NCI-H2171 (cell line): ENCODE measurements at regions not wholly inside any gene's neighbourhood (a gene's known extent, or its start where the extent isn't known, plus 50 kb on each side); places are given as distances from the start of the nearest gene placed in this dataset.

Source experiments
- DNase-seq: peaks from one replicate; lab custom pipeline; 2025; lab: John Stamatoyannopoulos, UW

DNA sequence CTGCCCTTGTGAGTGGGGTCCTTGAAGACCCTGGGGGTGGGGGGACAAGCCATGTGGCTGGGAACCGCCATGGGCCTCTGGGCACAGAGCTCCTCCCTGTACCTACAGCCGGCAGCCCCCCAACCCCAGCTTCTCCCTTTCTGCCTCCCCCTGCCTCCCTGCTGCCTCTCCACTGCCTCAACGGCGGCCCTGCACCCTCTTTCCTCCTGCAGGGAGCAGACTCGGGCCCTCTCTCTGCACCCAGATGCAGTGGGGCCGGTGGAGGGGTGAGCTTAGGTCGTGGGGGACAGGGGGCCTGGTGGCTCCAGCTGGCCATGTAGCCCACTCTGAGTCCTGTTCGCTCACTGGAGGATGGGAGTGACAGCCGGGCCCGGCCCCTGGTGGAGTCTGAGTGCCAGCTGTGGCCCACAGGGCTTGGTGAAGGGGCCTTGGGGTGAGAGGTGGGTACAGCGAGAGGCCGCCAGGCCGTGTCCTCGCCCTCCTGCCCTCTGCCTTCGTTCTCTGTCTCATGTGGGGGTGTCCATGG is 139.3 kb upstream of the COL5A1 start:
- no peak for DNase-seq

GRCh38 chr9:134502809-134503211 is 138.8 kb upstream of the COL5A1 start:
- no peak for DNase-seq

- DNase-seq: no peak
Measured at GRCh38 chr9:134503301-134504105, 138.1 kb upstream of the COL5A1 start.

DNA sequence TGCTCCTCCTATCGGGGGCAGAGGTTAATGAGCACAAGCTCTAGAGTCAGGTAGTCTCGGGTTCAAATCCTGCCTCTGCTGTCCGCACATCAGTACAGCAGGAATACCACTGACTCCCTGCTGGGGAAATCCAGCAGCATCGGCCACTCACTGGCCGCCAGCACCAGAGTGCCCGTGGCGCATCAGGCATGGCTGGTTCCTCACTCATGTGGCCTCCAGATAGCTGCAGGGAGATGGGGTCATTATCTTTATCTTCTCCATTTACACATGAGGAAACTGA is 137.6 kb upstream of the COL5A1 start:
- DNase-seq: no peak

- DNase-seq: no peak
Measured at GRCh38 chr9:134505032-134505431, 136.6 kb upstream of the COL5A1 start.

DNA sequence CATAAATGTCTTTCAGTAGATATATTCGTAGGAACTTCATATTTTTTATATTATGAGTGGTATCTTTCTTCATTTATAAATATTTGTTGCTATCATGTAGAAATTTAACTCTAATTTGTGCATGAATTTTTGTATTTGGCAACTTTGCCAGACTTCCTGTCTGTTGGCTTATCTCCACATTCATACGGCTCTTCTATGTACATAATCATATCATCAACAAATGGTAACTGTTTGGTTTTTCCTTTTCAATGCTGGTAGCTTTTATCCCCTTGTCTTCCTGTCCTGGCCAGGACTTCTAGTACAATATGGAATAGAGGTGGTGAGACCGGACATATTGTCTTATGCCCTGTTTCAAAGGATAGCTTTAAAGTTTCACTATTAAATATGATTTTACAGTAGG is 132.3 kb upstream of the COL5A1 start:
- DNase-seq: no peak

- DNase-seq: no peak
Measured at GRCh38 chr9:134509817-134510216, 131.8 kb upstream of the COL5A1 start.

DNA sequence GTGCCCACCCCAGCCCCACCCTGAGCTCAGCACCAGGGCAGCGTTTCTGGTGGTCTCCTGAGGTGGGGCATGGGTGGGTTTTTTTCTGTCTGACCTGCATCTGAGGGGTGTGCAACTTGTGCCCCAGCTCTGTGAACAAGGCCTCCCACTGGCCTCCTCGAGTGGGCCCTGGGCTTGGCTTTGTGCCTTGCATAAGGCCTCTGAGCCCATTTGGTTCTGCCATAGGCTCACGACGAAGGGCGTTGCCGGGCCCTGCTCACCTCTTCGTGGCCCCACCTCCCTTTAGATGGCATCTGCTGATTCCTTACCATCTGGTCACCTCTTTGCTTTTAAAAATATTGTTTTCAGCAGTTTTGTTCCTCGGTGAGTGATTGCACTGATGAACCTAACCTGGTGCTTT is 127.1 kb upstream of the COL5A1 start:
- DNase-seq: peak; percentile 18

DNA sequence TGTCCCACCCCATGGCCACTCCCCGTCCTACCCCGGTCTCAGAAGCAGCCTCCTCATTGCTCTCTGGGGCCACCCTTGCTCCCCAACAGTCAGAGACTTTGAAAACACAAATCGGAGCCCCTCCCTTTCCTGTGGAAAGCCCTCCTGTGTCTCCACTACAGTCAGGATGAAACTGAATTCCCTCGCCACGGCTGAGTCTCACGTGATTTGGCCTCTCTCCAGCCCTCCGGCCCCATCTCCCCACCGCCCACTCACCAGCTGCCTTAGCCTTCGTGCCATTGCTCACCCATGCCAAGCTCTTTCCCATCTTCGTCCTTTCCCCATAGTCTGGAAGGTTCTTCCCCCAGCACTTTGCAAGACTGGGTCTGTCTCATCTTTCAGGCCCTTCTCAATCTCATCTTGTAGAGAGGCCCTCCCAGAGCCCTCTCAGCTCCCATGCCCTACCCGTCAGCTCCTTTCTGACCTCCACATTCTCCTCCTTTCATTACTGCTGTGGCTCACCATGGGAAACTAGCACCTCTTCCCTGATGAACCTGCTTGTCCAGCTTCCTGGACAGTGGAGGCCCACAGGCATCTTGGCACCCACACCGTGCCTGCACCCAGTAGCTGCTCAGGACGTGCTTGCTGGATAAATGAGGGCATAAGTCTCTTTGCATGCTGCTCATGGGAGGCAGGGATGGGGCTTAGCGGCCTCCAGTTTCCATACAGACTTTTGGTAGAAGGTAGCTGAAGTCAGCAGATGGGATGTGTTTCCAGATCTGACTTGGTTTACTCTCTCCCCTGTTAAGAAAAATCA is 126.4 kb upstream of the COL5A1 start:
- DNase-seq: no peak

DNA sequence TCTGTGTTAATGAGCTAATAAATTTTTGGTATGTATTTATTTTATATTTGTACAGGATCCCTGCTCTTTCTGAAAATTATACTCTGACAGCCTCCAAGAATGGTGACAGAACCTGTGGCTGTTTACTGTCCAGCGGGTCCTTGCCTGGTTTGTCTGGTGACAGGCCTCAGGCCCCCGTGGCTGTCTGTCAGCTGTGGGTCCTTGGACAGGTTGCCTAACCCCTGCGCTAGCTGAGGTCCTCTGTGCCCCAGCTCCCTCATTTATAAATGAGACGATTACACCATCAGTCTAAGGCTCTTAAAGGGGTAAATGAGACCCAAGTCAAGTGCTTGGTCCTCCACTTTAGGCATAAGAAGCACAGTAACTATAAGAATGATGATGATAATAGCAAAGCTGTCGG is 125.1 kb upstream of the COL5A1 start:
- no peak for DNase-seq

- DNase-seq: peak; percentile 96
Measured at GRCh38 chr9:134517069-134517680, 124.4 kb upstream of the COL5A1 start.

- DNase-seq: no peak
Measured at GRCh38 chr9:134518004-134518606, 123.5 kb upstream of the COL5A1 start.

DNA sequence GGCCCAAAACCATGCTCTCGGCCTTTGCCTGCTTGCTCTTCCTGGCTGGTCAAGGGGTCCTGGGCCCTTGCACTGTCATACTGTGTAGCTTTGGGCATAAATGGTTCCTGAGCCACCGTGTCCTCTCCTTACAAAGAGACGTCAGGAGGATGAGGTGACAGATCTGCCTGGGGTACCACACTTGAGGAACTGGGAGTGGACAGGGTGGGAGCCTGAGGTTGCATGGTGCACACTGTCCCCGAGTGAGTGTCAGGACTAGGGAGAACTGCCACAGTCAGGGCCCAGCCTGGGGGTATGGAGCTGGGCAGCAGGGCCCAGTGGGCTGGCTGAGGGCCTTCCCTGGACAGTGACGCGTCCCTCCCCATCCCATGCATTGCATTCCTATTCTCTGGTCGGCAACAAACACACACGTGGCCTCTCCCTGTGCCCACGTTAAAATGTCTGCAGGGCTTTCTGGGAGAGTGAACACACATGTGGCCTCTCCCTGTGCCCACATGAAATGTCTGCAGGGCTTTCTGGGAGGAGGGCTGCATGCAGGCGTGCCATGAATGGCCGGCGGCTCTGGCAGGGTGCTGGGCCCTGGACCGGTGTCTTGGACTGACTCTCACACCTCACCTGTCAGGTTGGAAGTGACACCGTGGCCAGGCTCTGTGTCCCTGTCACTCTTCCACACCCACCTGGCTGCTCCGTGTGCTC is 122.1 kb upstream of the COL5A1 start:
- no peak for DNase-seq

- DNase-seq: no peak
Measured at GRCh38 chr9:134521817-134522501, 119.6 kb upstream of the COL5A1 start.

DNA sequence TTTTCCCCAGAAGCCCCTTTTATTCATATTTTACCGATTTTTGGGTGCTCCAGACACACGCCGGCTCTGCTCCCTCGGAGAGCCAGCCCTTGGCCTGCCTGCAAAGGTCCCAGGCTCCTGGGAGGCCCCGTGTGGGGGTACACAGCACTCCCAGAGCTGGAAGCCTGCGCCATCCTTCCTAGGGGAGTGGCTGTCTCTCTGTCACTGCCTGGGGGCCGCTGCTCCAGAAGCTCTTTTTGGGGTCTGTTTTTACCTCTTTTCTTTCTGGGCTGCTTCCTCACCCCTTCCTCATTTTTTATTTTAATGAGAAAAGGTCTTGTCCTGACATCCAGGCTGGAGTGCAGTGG is 119.1 kb upstream of the COL5A1 start:
- DNase-seq: no peak

GRCh38 chr9:134522976-134523375 is 118.6 kb upstream of the COL5A1 start:
- DNase-seq: no peak

DNA sequence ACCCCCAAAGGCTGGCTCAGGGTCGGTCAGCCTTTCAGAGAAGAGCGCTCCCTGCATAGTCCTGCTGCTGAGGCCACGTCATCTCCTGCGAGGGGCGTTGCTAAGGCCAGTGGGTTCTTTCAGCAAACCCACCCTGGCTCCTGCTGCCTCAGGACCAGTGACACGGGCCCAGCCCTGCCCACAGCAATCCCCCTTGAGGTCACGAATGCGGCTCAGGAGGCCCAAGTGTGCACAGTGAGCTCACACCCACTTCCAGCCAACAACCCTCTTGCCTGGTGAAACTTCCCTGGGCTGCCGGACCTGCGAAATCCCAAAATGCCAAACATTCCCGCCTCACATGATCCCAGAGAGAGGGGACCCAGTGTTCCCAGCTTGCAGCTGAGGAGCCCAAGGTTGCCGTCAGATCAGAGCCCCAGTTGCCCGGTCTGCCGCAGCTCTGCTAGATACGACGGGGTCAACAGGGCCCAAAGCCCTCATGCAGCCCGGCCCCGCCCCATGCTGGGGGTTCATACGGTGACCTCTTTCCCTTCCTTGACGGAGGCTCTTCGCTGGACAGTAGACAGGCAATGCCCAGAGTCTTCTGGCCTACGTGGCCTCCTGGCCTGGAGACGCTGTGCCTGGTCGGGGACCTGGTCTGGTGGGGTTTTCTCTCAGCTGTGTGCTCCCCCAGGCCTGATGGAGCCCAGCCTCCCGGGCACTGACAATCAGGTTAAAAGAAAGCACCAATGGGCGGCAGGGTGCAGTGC is 116.4 kb upstream of the COL5A1 start:
- no peak for DNase-seq

- no peak for DNase-seq
Measured at GRCh38 chr9:134525841-134526583, 115.6 kb upstream of the COL5A1 start.

DNA sequence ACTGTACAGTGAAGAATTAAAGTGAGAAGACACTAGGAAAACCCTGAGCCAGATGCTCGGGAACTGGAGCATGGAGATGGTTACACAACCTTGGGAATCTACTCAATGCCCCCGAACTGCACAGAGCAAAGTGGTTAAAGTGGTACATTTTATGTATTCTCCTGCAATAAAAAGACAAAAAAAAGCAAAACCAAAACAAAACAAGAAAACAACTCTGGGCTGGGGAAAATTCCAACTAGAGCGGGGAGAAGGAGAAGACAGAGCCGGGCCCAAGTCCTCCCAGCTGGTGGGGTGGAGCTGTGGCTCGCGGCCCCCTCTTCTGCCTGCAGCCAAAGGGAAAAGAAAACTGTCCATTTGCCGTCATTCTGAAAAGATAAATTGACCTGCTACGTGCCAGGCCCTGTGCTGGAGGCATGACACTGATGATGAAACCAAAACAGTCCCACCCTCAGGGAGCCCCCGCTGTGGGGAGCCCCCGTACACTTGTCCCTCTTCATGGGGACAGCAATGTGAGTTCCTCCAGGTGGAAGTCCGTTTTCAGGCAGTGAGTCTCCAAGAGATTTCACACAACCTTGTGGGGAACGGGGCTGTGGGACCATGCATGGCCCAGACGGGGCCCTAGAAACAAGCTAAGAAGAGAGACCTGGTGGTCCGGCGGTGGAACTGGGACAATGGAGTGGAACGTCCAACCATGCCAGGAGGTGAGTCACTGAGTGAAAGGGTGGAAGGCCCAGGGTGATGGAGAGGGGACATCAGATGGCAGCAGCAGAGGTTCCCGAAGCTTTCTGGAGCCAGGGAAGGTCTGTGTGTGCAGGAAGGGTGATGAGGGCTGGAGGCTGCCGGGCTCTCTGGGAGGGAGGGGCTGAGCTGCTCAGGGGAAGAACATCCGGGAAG is 114.8 kb upstream of the COL5A1 start:
- DNase-seq: no peak
